HL-60 (cell line): ENCODE measurements at regions not wholly inside any gene's neighbourhood (a gene's known extent, or its start where the extent isn't known, plus 50 kb on each side); places are given as distances from the start of the nearest gene placed in this dataset.

Source experiments
- DNase-seq, 2 experiments: peaks; one replicate each; pipeline ENCODE4 v3.0.0-alpha.2; 2010 to 2020; ENCODE audit warnings: low read depth in 1 of 2, low spot score in 1 of 2
- H3K27ac ChIP-seq: fragments of 250-450 bp; sonication (Bioruptor Pico); replicated peaks from 2 replicates; pipeline ENCODE4 v1.5.1; 2020; ENCODE audit warnings: mild to moderate bottlenecking, moderate library complexity
- H3K27me3 ChIP-seq: fragments of 250-450 bp; sonication (Bioruptor Pico); 2 replicates; pipeline ENCODE4 v1.5.1; 2021; ENCODE audit warnings: mild to moderate bottlenecking, moderate library complexity; ENCODE audit not compliant: insufficient read depth, poor library complexity, severe bottlenecking
- H3K4me3 ChIP-seq: replicated peaks from 2 replicates; pipeline ENCODE4 v1.5.1; 2011; ENCODE audit warnings: mild to moderate bottlenecking, control low read depth, low read length; ENCODE audit not compliant: insufficient read depth
- CTCF ChIP-seq: IDR thresholded peaks from one replicate; pipeline ENCODE4 v1.5.1; 2011; ENCODE audit warnings: low read length, control low read depth, inconsistent platforms; ENCODE audit not compliant: insufficient read depth
- GABPA ChIP-seq: IDR thresholded peaks from 2 replicates; pipeline ENCODE4 v1.6.1; 2012; ENCODE audit warnings: low read depth
- POLR2AphosphoS5 ChIP-seq: IDR thresholded peaks from 2 replicates; pipeline ENCODE4 v1.6.1; 2012; ENCODE audit warnings: low read depth
- REST ChIP-seq: IDR thresholded peaks from 2 replicates; pipeline ENCODE4 v1.6.1; 2012; ENCODE audit warnings: low read depth; ENCODE audit not compliant: insufficient replicate concordance
- SPI1 ChIP-seq: IDR thresholded peaks from 2 replicates; pipeline ENCODE4 v1.6.1; 2012; ENCODE audit warnings: low read depth, mild to moderate bottlenecking, borderline replicate concordance

GRCh38 chr9:78871086-78871451 lies 574.1 kb downstream of the PSAT1 start:
- Histone ChIP-seq H3K27me3 (no peaks in the 10 kb centered on the region), H3K4me3 (no peak overlapping the region), H3K27ac (no peak overlapping the region)
- TF ChIP-seq GABPA (no peak), POLR2AphosphoS5 (no peak), REST (no peak), SPI1 (no peak), CTCF (no peak)
- DNase-seq: no peak

- no peak overlapping the region for H3K4me3 ChIP-seq
- DNase-seq: no peak
- TF ChIP-seq GABPA (no peak), POLR2AphosphoS5 (no peak), REST (no peak), CTCF (no peak), SPI1 (no peak)
- H3K27me3 ChIP-seq: no peaks in the 10 kb centered on the region
- no peak overlapping the region for H3K27ac ChIP-seq
Measured at GRCh38 chr9:78871452-78872331, 574.8 kb downstream of the PSAT1 start.

- DNase-seq: no peak
- H3K27me3 ChIP-seq: no peaks in the 10 kb centered on the region
- TF ChIP-seq GABPA (no peak), SPI1 (no peak), CTCF (no peak), POLR2AphosphoS5 (no peak), REST (no peak)
- no peak overlapping the region for H3K4me3 ChIP-seq
- no peak overlapping the region for H3K27ac ChIP-seq
Measured at GRCh38 chr9:78874061-78874460, 577.1 kb downstream of the PSAT1 start.
